ENCODE measurements at regions not wholly inside any gene's neighbourhood (a gene's known extent, or its start where the extent isn't known, plus 50 kb on each side); places are given as distances from the start of the nearest gene placed in this dataset.

GRCh38 chr22:33130473-33130872, 72.3 kb upstream of the SYN3 start:
- TF ChIP-seq EZH2 (IDR thresholded peaks at IDR 0.05; ENCODE audit: low read length, missing control alignments): no peak
- TF ChIP-seq, protein P1, sequence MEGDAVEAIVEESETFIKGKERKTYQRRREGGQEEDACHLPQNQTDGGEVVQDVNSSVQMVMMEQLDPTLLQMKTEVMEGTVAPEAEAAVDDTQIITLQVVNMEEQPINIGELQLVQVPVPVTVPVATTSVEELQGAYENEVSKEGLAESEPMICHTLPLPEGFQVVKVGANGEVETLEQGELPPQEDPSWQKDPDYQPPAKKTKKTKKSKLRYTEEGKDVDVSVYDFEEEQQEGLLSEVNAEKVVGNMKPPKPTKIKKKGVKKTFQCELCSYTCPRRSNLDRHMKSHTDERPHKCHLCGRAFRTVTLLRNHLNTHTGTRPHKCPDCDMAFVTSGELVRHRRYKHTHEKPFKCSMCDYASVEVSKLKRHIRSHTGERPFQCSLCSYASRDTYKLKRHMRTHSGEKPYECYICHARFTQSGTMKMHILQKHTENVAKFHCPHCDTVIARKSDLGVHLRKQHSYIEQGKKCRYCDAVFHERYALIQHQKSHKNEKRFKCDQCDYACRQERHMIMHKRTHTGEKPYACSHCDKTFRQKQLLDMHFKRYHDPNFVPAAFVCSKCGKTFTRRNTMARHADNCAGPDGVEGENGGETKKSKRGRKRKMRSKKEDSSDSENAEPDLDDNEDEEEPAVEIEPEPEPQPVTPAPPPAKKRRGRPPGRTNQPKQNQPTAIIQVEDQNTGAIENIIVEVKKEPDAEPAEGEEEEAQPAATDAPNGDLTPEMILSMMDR (conservative IDR thresholded peaks at IDR 0.05 in 1 of 2, IDR thresholded peaks at IDR 0.05 in 1 of 2; ENCODE audit: low read depth in 1 of 2, low read length in 2 of 2): no peak
- Histone ChIP-seq H3K9ac (ENCODE audit: insufficient read depth, low read length) (no peak overlapping the region), H3K9me3 (ENCODE audit: control insufficient read depth, insufficient read depth, low read depth, low read length) (no peaks in the 10 kb centered on the region), H3K79me2 (ENCODE audit: control insufficient read depth, insufficient read depth, low read length) (no peaks in the 10 kb centered on the region), H3K27me3 (ENCODE audit: control insufficient read depth, insufficient read depth, low read length) (no peaks in the 10 kb centered on the region), H3K4me3 (replicated peaks in 1 of 4; ENCODE audit: control extremely low read depth in 1 of 4, insufficient read depth in 1 of 4, low read depth in 3 of 4, low read length in 4 of 4) (no peak overlapping the region), H4K20me1 (ENCODE audit: control insufficient read depth, extremely low read depth, insufficient read depth, low read length) (no peaks in the 10 kb centered on the region), H3K4me1 (ENCODE audit: control insufficient read depth, extremely low read depth, insufficient read depth, low read length) (no peaks in the 10 kb centered on the region), H3K36me3 (ENCODE audit: control insufficient read depth, insufficient read depth, low read length) (no peaks in the 10 kb centered on the region), H3K27ac (ENCODE audit: insufficient read depth, low read length) (no peak overlapping the region), H3K4me2 (ENCODE audit: extremely low read depth, insufficient read depth, low read length) (no peak overlapping the region), H2AFZ (ENCODE audit: low read length) (no peak overlapping the region)
- no peak for DNase-seq (ENCODE audit: low read depth in 2 of 2)

- H3K36me3 ChIP-seq (ENCODE audit: control insufficient read depth, insufficient read depth, low read length): no peaks in the 10 kb centered on the region
- no peaks in the 10 kb centered on the region for H3K79me2 ChIP-seq (ENCODE audit: control insufficient read depth, insufficient read depth, low read length)
- no peak overlapping the region for H2AFZ ChIP-seq (ENCODE audit: low read length)
- H3K4me2 ChIP-seq (ENCODE audit: extremely low read depth, insufficient read depth, low read length): no peak overlapping the region
- H3K4me3 ChIP-seq (replicated peaks in 1 of 4; ENCODE audit: control extremely low read depth in 1 of 4, insufficient read depth in 1 of 4, low read depth in 3 of 4, low read length in 4 of 4): no peak overlapping the region
- H4K20me1 ChIP-seq (ENCODE audit: control insufficient read depth, extremely low read depth, insufficient read depth, low read length): no peaks in the 10 kb centered on the region
- no peaks in the 10 kb centered on the region for H3K27me3 ChIP-seq (ENCODE audit: control insufficient read depth, insufficient read depth, low read length)
- no peaks in the 10 kb centered on the region for H3K4me1 ChIP-seq (ENCODE audit: control insufficient read depth, extremely low read depth, insufficient read depth, low read length)
- TF ChIP-seq EZH2 (IDR thresholded peaks at IDR 0.05; ENCODE audit: low read length, missing control alignments): no peak
- TF ChIP-seq, protein P1 (conservative IDR thresholded peaks at IDR 0.05 in 1 of 2, IDR thresholded peaks at IDR 0.05 in 1 of 2; ENCODE audit: low read depth in 1 of 2, low read length in 2 of 2): no peak
- no peak overlapping the region for H3K27ac ChIP-seq (ENCODE audit: insufficient read depth, low read length)
- no peak for DNase-seq (ENCODE audit: low read depth in 2 of 2)
- H3K9ac ChIP-seq (ENCODE audit: insufficient read depth, low read length): no peak overlapping the region
- H3K9me3 ChIP-seq (ENCODE audit: control insufficient read depth, insufficient read depth, low read depth, low read length): no peaks in the 10 kb centered on the region
Observed at GRCh38 chr22:33129621-33130020, 71.4 kb upstream of the SYN3 start.

DNA sequence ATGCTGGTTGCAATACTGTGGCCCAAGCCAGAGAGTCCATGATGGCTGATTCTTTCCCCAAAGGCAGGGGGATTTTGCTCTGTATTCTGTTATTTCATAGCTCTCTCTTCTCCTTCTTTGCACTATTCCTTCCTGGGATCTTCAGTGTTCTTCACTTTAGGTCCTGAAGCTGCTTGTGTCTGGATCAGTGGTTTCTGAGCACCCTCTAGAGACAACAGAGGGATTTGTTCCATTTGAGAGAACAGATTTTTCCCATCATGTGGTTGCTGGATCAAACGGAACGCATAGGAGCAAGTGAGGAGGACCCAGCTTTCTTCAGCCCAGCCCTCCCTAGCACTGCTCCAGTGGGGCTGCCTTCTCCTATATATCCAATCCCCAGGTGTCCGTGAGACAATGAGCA, 68.7 kb upstream of the SYN3 start:
- H3K4me3 ChIP-seq (replicated peaks in 1 of 4; ENCODE audit: control extremely low read depth in 1 of 4, insufficient read depth in 1 of 4, low read depth in 3 of 4, low read length in 4 of 4): no peak overlapping the region
- no peaks in the 10 kb centered on the region for H4K20me1 ChIP-seq (ENCODE audit: control insufficient read depth, extremely low read depth, insufficient read depth, low read length)
- no peak for DNase-seq (ENCODE audit: low read depth in 2 of 2)
- no peak overlapping the region for H2AFZ ChIP-seq (ENCODE audit: low read length)
- no peaks in the 10 kb centered on the region for H3K27me3 ChIP-seq (ENCODE audit: control insufficient read depth, insufficient read depth, low read length)
- no peaks in the 10 kb centered on the region for H3K36me3 ChIP-seq (ENCODE audit: control insufficient read depth, insufficient read depth, low read length)
- H3K4me2 ChIP-seq (ENCODE audit: extremely low read depth, insufficient read depth, low read length): no peak overlapping the region
- no peaks in the 10 kb centered on the region for H3K9me3 ChIP-seq (ENCODE audit: control insufficient read depth, insufficient read depth, low read depth, low read length)
- H3K79me2 ChIP-seq (ENCODE audit: control insufficient read depth, insufficient read depth, low read length): no peaks in the 10 kb centered on the region
- no peak for TF ChIP-seq EZH2 (IDR thresholded peaks at IDR 0.05; ENCODE audit: low read length, missing control alignments)
- TF ChIP-seq, protein P1 (conservative IDR thresholded peaks at IDR 0.05 in 1 of 2, IDR thresholded peaks at IDR 0.05 in 1 of 2; ENCODE audit: low read depth in 1 of 2, low read length in 2 of 2): no peak
- no peak overlapping the region for H3K27ac ChIP-seq (ENCODE audit: insufficient read depth, low read length)
- no peaks in the 10 kb centered on the region for H3K4me1 ChIP-seq (ENCODE audit: control insufficient read depth, extremely low read depth, insufficient read depth, low read length)
- no peak overlapping the region for H3K9ac ChIP-seq (ENCODE audit: insufficient read depth, low read length)
